Endodermal cell (in vitro differentiated cells): ENCODE measurements at regions not wholly inside any gene's neighbourhood (a gene's known extent, or its start where the extent isn't known, plus 50 kb on each side); places are given as distances from the start of the nearest gene placed in this dataset.

Source experiments
- DNase-seq: peaks from one replicate; pipeline ENCODE4 v3.0.0-alpha.2; 2017
- H3K27ac ChIP-seq: 2 replicates; pipeline ENCODE4 v1.5.1; 2013; ENCODE audit warnings: mild to moderate bottlenecking, low read depth, low read length, moderate library complexity
- H3K27me3 ChIP-seq: 2 replicates; pipeline ENCODE4 v1.6.1; 2013; ENCODE audit warnings: mild to moderate bottlenecking, low read length, moderate library complexity; ENCODE audit not compliant: insufficient read depth, control insufficient read depth, poor library complexity, severe bottlenecking
- H3K36me3 ChIP-seq: 2 replicates; pipeline ENCODE4 v1.7.0; 2013; ENCODE audit warnings: mild to moderate bottlenecking, low read length, moderate library complexity; ENCODE audit not compliant: control insufficient read depth, insufficient read depth
- H3K4me1 ChIP-seq: one replicate; pipeline ENCODE4 v1.7.0; 2013; ENCODE audit warnings: low read length; ENCODE audit not compliant: control insufficient read depth, insufficient read depth
- H3K4me3 ChIP-seq: 2 replicates; pipeline ENCODE4 v1.5.1; 2013; ENCODE audit warnings: mild to moderate bottlenecking, low read length, moderate library complexity
- H3K9ac ChIP-seq: 2 replicates; pipeline ENCODE4 v1.6.1; 2013; ENCODE audit warnings: mild to moderate bottlenecking, low read length, moderate library complexity; ENCODE audit not compliant: poor library complexity, severe bottlenecking; ENCODE audit errors: extremely low read depth
- H3K9me3 ChIP-seq: 2 replicates; pipeline ENCODE4 v1.6.1; 2013; ENCODE audit warnings: mild to moderate bottlenecking, low read length, moderate library complexity; ENCODE audit not compliant: control insufficient read depth
- H3K27ac Mint-ChIP-seq: 2 replicates; pipeline ENCODE4 v1.8.0; 2020; ENCODE audit warnings: mixed read lengths
- H3K27me3 Mint-ChIP-seq: 2 replicates; pipeline ENCODE4 v1.8.0; 2021; ENCODE audit warnings: mild to moderate bottlenecking, mixed read lengths; ENCODE audit not compliant: insufficient read depth
- H3K36me3 Mint-ChIP-seq: 2 replicates; pipeline ENCODE4 v1.8.0; 2020; ENCODE audit warnings: low read depth, mixed read lengths
- H3K4me1 Mint-ChIP-seq: 2 replicates; pipeline ENCODE4 v1.8.0; 2020; ENCODE audit warnings: mixed read lengths
- H3K4me3 Mint-ChIP-seq: 2 replicates; pipeline ENCODE4 v1.8.0; 2020; ENCODE audit warnings: mild to moderate bottlenecking, moderate library complexity, mixed read lengths
- H3K9me3 Mint-ChIP-seq: 2 replicates; pipeline ENCODE4 v1.8.0; 2020; ENCODE audit warnings: mild to moderate bottlenecking, mixed read lengths
- WGBS, 2 experiments: methylation state at CpG; one replicate each; pipeline versions ENCODE4 v1.1.5 to v1.1.7; 2013; ENCODE audit warnings: missing lambda C conversion rate in 2 of 2, mixed read lengths in 1 of 2; ENCODE audit not compliant: insufficient coverage in 1 of 2, insufficient read length in 1 of 2; 5-methylcytosine and 5-hydroxymethylcytosine counted together
- TF ChIP-seq, protein P1 (sequence below): fragments of 200-600 bp; sonication (generic); conservative IDR thresholded peaks from 2 replicates; pipeline ENCODE4 v1.5.0; 2021; ENCODE audit warnings: antibody characterized with exemption, mild to moderate bottlenecking

DNA sequence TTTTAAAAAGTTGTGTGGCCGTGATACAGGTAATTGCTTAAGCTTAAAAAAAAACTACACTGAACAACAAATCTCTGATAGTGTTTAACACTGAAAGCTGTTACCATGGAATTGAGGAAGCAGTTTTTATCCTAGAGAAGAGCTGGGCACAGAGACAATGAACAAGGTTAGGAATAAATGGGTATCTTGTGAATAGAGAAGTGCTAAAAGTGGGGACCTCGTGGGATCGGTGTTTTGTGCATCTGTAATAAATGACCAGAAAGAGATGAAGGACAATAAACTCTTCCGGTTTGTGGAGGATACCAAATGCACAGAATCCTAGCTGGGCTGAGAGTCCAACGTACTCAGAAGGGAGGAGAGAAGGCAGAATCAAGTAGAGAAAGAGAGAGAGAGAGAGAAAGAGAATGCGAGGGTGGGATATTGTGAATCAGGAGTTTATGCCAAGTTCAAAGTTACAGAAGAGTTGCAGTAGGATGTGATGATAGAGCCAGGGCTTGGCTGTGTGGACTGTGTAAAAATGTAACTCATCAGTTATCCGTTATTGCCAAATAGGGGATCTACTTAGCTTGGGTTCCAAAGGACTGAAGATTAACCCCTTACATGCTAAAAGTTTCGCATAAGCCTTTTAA lies 148.9 kb downstream of the IL20RB start:
- Histone ChIP-seq H3K36me3 (no peaks in the 10 kb centered on the region), H3K4me3 (no peak overlapping the region), H3K9ac (no peak overlapping the region), H3K27ac (no peak overlapping the region), H3K4me1 (peaks cover 3% of the 10 kb centered on the region), H3K27me3 (no peaks in the 10 kb centered on the region), H3K9me3 (no peaks in the 10 kb centered on the region)
- Mint-ChIP-seq H3K27me3 (peaks cover 3% of the 10 kb centered on the region), H3K27ac (no peak overlapping the region), H3K36me3 (no peaks in the 10 kb centered on the region), H3K9me3 (no peaks in the 10 kb centered on the region), H3K4me3 (no peak overlapping the region), H3K4me1 (peaks cover 5% of the 10 kb centered on the region)
- TF ChIP-seq, protein P1, sequence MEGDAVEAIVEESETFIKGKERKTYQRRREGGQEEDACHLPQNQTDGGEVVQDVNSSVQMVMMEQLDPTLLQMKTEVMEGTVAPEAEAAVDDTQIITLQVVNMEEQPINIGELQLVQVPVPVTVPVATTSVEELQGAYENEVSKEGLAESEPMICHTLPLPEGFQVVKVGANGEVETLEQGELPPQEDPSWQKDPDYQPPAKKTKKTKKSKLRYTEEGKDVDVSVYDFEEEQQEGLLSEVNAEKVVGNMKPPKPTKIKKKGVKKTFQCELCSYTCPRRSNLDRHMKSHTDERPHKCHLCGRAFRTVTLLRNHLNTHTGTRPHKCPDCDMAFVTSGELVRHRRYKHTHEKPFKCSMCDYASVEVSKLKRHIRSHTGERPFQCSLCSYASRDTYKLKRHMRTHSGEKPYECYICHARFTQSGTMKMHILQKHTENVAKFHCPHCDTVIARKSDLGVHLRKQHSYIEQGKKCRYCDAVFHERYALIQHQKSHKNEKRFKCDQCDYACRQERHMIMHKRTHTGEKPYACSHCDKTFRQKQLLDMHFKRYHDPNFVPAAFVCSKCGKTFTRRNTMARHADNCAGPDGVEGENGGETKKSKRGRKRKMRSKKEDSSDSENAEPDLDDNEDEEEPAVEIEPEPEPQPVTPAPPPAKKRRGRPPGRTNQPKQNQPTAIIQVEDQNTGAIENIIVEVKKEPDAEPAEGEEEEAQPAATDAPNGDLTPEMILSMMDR, result no peak
- whole genome bisulfite sequencing, 2 experiments, result 80 to 82% methylated on average over 5 to 7 of the region's 8 CpGs
- no peak for DNase-seq

DNA sequence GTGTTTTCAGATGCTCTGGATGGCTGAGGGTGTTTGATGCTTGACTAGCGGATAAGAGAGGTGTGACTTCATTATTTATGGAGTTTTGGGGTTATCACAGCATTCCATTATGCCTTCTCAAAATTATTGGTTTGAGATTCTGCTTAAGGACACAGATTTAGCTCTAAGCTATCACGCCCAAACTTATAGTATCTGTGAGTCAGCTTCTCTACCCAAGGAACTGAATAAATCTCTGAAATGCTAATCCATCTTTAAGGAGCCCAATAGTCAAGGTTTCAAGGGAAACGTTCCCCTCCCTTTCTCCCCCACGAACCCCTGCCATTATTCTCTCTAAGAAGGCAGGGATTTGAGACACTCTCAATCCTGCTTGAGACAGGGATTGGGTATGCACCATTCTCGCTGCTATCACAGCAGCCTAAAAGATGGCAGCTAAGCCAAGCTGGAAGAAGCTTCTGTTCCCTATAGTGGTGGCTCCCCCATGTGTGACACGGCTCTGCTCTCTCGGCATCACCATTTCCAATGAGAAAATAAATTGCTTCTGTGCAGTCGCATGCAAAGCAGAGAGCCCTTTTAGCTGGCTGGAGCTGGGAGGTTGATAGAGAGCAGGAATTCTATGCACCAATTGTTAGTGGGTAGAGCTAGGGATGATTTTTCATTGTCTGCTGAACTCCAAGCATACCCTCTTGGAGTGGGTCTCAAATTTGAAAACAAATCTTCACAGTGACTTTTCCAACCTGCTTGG lies 151.1 kb downstream of the IL20RB start:
- H3K36me3 Mint-ChIP-seq, result no peaks in the 10 kb centered on the region
- no peak for DNase-seq
- TF ChIP-seq, protein P1, result no peak
- WGBS, 2 experiments, result 81 to 83% methylated on average over 5 to 8 of the region's 8 CpGs
- Histone ChIP-seq H3K4me1 (peaks cover 3% of the 10 kb centered on the region), H3K36me3 (no peaks in the 10 kb centered on the region), H3K27ac (no peak overlapping the region), H3K9me3 (no peaks in the 10 kb centered on the region), H3K9ac (no peak overlapping the region), H3K27me3 (no peaks in the 10 kb centered on the region), H3K4me3 (no peak overlapping the region)
- no peaks in the 10 kb centered on the region for H3K9me3 Mint-ChIP-seq
- peaks cover 5% of the 10 kb centered on the region for H3K4me1 Mint-ChIP-seq
- H3K27ac Mint-ChIP-seq, result no peak overlapping the region
- H3K27me3 Mint-ChIP-seq, result peaks cover 3% of the 10 kb centered on the region
- H3K4me3 Mint-ChIP-seq, result no peak overlapping the region

DNA sequence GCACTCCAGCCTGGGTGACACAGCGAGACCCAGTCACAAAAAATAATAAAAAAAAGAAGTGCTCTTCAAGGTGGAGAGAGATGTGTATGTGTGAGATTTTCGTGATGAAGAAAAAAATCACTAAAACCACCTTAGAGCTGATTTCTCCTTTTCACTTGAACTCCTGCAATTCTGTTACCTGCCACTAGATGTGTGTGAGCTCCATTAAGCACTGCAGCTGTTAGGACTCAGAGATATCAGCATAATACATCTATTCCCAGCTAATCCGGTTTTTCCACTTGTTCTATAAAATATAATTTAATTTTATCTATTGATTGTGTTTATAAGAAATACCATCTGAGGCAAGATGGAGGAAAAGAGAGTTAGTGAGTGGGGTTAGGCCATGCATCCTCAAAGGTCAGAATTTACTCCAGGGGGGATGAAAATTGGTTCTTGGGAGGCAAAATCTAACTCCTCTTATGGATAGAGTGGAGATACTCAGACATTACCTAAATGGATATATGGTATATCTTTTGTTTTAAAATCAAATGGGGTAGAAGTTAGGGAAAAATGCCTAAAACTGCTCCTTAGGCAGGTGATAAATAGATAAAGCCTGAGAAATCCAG lies 152.7 kb downstream of the IL20RB start:
- Histone ChIP-seq H3K27me3 (no peaks in the 10 kb centered on the region), H3K9me3 (no peaks in the 10 kb centered on the region), H3K27ac (no peak overlapping the region), H3K4me3 (no peak overlapping the region), H3K9ac (no peak overlapping the region), H3K4me1 (peaks cover 2% of the 10 kb centered on the region), H3K36me3 (no peaks in the 10 kb centered on the region)
- H3K27ac Mint-ChIP-seq, result no peak overlapping the region
- peaks cover 3% of the 10 kb centered on the region for H3K27me3 Mint-ChIP-seq
- WGBS, 2 experiments, result 81% methylated on average over 1 of the region's 3 CpGs; no CpG with 5 or more reads in 1 of the 2 experiments
- peaks cover 5% of the 10 kb centered on the region for H3K4me1 Mint-ChIP-seq
- TF ChIP-seq, protein P1, result peak; percentile 87
- H3K36me3 Mint-ChIP-seq, result no peaks in the 10 kb centered on the region
- H3K9me3 Mint-ChIP-seq, result no peaks in the 10 kb centered on the region
- no peak overlapping the region for H3K4me3 Mint-ChIP-seq
- DNase-seq, result no peak
